Right cardiac atrium (tissue), 5 donors: ENCODE measurements at regions not wholly inside any gene's neighbourhood (a gene's known extent, or its start where the extent isn't known, plus 50 kb on each side); places are given as distances from the start of the nearest gene placed in this dataset.
A peak's percentile ranks its signal among the peaks of the same experiment; 100 is the strongest.
"Not testable (repeated sequence)": the region's sequence is repeated elsewhere in the genome, so short reads cannot be mapped to it uniquely, and the experiment has no call there.

Experiments
- ATAC-seq, 2 donors: fragments of 200-7000 bp; cut with Tn5 transposase; one replicate each; pipeline versions ENCODE4 v1.8.0 to v1.9.1; 2020; ENCODE audit warnings: moderate library complexity in 2 of 2, mild to moderate bottlenecking in 1 of 2
- DNase-seq, 3 donors: peaks; one replicate each; pipeline ENCODE4 v3.0.0-alpha.2; 2020
- H3K27ac ChIP-seq: one replicate; pipeline ENCODE4 v1.5.1; 2013; ENCODE audit warnings: mild to moderate bottlenecking, low read length, control low read depth, moderate library complexity
- H3K27me3 ChIP-seq: one replicate; pipeline ENCODE4 v1.6.1; 2013; ENCODE audit not compliant: control insufficient read depth, insufficient read depth
- H3K4me1 ChIP-seq: one replicate; pipeline ENCODE4 v1.6.1; 2013; ENCODE audit warnings: low read length; ENCODE audit not compliant: control insufficient read depth, insufficient read depth
- H3K4me3 ChIP-seq: one replicate; pipeline ENCODE4 v1.5.1; 2013; ENCODE audit warnings: low read length, control low read depth
- H3K9me3 ChIP-seq: one replicate; pipeline ENCODE4 v1.6.1; 2013; ENCODE audit warnings: low read length; ENCODE audit not compliant: control insufficient read depth
- WGBS: extraction: QIAGEN DNeasy Blood & Tissue Kit; methylation state at CpG from one replicate; pipeline ENCODE4 v1.1.7; 2013; 5-methylcytosine and 5-hydroxymethylcytosine counted together
- intact Hi-C, 4 donors: fragments of 100-400 bp; cut with DNase I; formaldehyde crosslinking; loops; one replicate each; pipeline versions ENCODE4 v1.11.0 to v1.14.0; 2022 to 2023
- donor health status: healthy with polysubstance abuse.
- donor health status: DM: no; HTN: yes; CAD: no.
- donor health status: DM: no; HTN: no; CAD: no.
- donor health status: DM: no; HTN: yes; CAD: no; lungs with severe emphysema.
- donor health status: DM: yes; HTN: yes; CAD: no.

DNA sequence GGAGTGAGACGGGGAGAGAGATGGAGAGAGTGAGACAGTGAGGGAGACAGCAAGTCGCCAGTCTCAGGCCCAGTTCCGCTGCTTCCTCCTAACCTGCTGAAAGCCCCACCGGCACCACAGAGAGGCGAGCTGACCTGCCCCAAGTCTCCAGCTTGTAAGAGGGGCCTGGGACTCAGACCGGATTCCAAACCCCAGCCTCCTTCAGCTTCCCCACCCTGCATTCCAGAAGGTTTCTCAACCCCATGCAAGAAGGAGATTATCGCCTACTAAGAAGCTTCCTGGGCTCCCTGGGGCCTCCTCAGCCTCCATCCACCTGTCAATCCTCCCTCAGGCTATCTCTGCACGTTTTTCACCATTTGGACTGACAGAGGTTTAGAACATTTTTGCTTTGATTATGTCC, 173.1 kb upstream of the RAB6C start:
- no peak overlapping the region for H3K27ac ChIP-seq
- peaks cover 2% of the 10 kb centered on the region for H3K27me3 ChIP-seq
- no peak overlapping the region for H3K4me3 ChIP-seq
- no peaks in the 10 kb centered on the region for H3K9me3 ChIP-seq
- WGBS: 65% methylated on average over 8 of the region's 8 CpGs
- no peaks in the 10 kb centered on the region for H3K4me1 ChIP-seq
- ATAC-seq (no peak), DNase-seq (no peak)
- intact Hi-C loops: no loop called here

DNA sequence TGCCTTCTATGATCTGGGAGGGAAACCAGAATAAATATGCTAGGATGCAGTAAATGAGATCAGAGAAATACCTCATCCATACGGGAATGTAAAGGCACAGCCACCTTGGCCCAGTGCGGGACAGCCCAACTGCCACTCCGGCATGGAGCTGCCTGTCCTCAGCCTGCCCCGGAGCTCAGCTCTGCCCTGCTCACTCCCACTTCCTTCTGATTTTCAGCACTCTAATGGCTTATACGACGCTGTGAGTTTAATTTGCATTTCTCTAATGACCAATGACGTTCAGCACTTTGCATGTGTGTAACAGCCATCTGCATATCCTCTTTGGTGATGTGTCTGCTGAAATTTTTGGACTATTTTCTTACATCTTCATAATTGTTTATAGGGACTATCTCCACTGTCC, 172.5 kb upstream of the RAB6C start:
- Histone ChIP-seq H3K27ac (no peak overlapping the region), H3K4me1 (no peaks in the 10 kb centered on the region), H3K4me3 (no peak overlapping the region), H3K27me3 (peaks cover 2% of the 10 kb centered on the region), H3K9me3 (no peaks in the 10 kb centered on the region)
- WGBS: 46% methylated on average over 7 of the region's 7 CpGs
- intact Hi-C loops: no loop called here
- ATAC-seq (no peak), DNase-seq (no peak)

DNA sequence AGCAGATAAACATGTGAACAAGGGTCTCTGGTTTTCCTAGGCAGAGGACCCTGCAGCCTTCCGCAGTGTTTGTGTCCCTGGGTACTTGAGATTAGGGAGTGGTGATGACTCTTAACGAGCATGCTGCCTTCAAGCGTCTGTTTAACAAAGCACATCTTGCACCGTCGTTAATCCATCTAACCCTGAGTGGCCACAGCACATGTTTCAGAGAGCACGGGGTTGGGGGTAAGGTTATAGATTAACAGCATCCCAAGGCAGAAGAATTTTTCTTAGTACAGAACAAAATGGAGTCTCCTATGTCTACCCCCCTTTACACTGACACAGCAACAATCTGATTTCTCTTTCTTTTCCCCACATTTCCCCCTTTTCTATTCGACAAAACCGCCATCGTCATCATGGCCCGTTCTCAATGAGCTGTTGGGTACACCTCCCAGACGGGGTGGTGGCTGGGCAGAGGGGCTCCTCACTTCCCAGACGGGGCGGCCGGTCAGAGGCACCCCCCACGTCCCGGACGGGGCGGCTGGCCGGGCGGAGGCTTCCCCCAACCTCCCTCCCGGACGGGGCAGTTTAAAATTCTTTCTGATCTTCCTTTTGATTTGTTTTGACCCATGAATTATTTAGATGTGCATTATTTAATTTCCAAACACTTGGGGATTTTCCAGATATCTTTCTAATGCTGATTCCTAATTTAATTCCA, 171.7 kb upstream of the RAB6C start:
- not testable (repeated sequence) for DNase-seq

DNA sequence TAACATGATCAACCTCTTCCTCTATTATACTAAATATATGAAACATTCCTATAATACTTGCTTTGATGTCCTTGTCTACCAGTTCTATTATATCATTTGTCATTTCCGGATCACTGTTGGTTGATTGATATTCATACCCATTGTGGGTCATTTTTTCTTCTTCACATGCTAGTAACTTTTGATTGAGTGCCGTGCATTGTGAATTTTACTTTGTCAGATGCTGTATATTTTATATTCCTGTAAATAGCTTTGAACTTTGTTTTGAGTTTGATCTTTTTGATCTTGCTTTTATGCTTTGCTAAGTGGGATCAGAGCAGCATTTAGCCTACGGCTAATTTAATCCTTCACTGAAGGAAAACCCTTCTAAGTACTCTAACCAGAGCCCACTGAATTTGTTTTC, 168.9 kb upstream of the RAB6C start:
- DNase-seq (no peak), ATAC-seq (no peak)
- intact Hi-C loops: no loop called here
- Histone ChIP-seq H3K4me1 (no peaks in the 10 kb centered on the region), H3K9me3 (peaks cover 3% of the 10 kb centered on the region), H3K4me3 (no peak overlapping the region), H3K27ac (no peak overlapping the region), H3K27me3 (peaks cover 2% of the 10 kb centered on the region)
- 88% methylated on average over 3 of the region's 3 CpGs for WGBS

More for the DNA sequence above, 171.7 kb upstream of the RAB6C start:
- 74% methylated on average over 21 of the region's 22 CpGs for WGBS
- ATAC-seq, H3K9me3 ChIP-seq, H3K4me1 ChIP-seq, H3K4me3 ChIP-seq, H3K27ac ChIP-seq, intact Hi-C loops, H3K27me3 ChIP-seq: not testable (repeated sequence)

DNA sequence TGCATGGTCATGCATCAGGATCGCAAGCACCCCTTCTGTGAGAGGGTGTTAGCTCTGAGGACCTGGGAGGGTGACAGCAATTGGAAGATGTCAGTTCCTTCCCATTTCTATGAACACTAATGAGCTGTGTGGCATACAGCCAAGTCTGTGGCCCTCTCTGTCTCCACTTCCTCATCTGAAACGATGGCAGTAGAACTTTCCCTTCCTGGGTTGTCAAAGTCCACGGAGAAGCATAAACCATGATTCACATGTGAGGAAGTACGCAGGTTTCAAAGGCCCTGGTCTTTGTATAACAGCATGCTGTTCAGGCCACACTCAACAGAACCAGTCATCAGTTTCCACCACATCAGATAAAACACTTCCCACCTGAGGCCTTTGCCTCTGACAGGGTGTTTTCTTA, 167.4 kb upstream of the RAB6C start:
- DNase-seq (peak in 2 of 3 donors; percentile 51 to 77), ATAC-seq (peak; percentile 36 to 62)
- no peak overlapping the region for H3K27ac ChIP-seq
- H3K9me3 ChIP-seq: peaks cover 3% of the 10 kb centered on the region
- H3K4me3 ChIP-seq: no peak overlapping the region
- intact Hi-C loops: no loop called here
- WGBS: 51% methylated on average over 4 of the region's 4 CpGs
- peaks cover 2% of the 10 kb centered on the region for H3K27me3 ChIP-seq
- H3K4me1 ChIP-seq: no peaks in the 10 kb centered on the region

DNA sequence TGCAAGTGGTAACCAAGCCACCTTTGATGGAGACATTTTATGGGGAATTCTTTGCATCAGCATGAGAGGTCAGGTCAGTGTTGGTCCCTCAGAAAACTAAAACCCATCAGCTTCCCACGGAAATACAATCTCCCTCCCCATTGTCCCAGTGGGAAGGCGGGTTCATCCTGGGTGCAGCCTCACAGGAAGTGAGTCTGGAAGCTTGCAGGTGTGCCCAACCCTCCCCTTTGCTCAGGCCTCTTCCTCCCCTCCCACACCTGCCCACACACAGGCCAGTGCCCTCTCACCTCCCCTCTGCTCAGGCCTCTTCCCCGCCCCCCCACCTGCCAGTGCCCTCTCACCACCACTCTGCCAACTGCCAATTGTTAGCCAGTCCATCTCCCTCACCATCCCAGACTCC, 166.8 kb upstream of the RAB6C start:
- Histone ChIP-seq H3K4me3 (no peak overlapping the region), H3K27me3 (peaks cover 2% of the 10 kb centered on the region), H3K9me3 (peaks cover 3% of the 10 kb centered on the region), H3K27ac (no peak overlapping the region), H3K4me1 (no peaks in the 10 kb centered on the region)
- ATAC-seq (no peak), DNase-seq (no peak)
- 85% methylated on average over 3 of the region's 3 CpGs for WGBS
- intact Hi-C loops: no loop called here

DNA sequence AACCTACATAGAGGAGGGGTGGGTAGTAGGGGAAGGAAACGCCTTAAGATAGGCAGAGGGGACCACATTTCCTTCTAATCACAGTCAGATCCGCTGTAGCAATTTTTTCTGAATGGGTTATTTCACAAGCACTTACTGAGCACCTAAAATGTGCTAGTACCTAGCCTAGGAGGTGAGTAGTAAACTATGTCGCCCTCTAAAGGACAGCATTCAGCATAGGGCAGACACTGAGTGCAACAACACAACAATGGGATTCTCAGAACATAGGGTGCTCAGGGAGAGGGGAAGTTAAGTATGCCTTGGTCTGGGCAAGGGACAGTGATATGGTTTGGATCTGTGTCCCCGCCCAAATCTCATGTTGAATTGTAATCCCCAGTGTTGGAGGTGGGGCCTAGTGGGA, 166.1 kb upstream of the RAB6C start:
- ATAC-seq (no peak), DNase-seq (no peak)
- Histone ChIP-seq H3K4me1 (no peaks in the 10 kb centered on the region), H3K27me3 (peaks cover 2% of the 10 kb centered on the region), H3K9me3 (peaks cover 3% of the 10 kb centered on the region), H3K4me3 (no peak overlapping the region), H3K27ac (no peak overlapping the region)
- 69% methylated on average over 4 of the region's 4 CpGs for WGBS
- intact Hi-C loops: no loop called here

DNA sequence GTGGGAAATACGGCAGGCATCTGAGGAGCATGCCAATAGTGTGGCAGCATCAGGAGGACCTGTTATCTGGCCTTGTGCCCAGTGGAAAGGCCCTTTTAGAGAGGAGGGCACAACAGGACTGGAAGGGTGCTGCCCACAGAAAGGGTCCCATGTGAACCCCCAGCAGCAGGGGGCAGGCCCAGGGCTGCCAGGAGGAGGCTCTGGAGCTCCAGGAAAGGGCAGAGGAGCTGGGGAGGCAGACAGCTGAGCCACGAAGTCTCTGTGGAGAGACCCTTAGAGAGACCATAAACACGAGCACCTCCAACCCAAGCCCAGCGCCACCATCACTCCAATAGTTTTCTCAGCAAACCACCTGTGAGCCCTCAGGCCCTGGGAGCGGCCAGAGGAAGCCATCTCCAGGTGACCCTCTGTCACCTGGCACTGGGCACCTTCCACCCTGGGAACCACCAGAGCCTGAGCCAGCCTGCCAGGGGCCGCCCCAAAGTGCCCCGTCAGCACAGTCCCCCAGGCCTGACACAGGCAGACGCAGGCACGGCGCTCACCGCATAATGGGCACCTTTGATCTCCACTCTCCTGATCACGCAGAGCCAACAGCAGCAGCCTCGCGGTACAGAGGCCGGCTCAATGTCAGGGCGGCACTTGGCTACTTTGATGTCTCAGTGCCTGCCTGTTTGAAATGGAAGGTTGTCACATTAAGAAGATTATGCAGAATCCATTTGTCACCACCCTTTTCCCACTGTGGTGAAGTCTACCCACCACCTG, 162.5 kb upstream of the RAB6C start:
- no peak overlapping the region for H3K4me3 ChIP-seq
- ATAC-seq (no peak), DNase-seq (no peak)
- intact Hi-C loops: no loop called here
- H3K4me1 ChIP-seq: no peaks in the 10 kb centered on the region
- no peaks in the 10 kb centered on the region for H3K27me3 ChIP-seq
- WGBS: 79% methylated on average over 16 of the region's 16 CpGs
- no peak overlapping the region for H3K27ac ChIP-seq
- peaks cover 3% of the 10 kb centered on the region for H3K9me3 ChIP-seq

DNA sequence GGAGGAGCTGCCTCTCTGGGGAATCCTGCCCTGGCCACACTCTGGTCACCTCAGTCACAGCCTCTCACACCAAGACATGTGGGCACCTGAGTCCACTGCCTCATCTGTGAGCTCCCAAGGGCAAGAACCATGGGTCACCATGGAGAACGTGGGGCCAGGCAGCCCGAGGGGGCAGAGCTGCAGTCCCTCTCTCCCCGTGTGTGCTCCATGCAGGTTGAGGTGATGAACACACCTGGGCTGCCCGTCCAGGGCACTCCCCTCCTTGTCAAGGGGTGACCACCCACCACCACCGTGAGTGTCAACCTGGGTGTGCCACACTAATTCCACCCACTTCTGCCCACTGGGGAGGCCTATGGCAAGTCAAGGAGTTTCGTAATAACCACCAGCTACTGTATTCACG, 159.6 kb upstream of the RAB6C start:
- H3K27ac ChIP-seq: no peak overlapping the region
- ATAC-seq: no peak
- no peak overlapping the region for H3K4me3 ChIP-seq
- 84% methylated on average over 7 of the region's 7 CpGs for WGBS
- no peaks in the 10 kb centered on the region for H3K4me1 ChIP-seq
- DNase-seq: no peak
- intact Hi-C loops: no loop called here
- H3K27me3 ChIP-seq: no peaks in the 10 kb centered on the region
- peaks cover 3% of the 10 kb centered on the region for H3K9me3 ChIP-seq

DNA sequence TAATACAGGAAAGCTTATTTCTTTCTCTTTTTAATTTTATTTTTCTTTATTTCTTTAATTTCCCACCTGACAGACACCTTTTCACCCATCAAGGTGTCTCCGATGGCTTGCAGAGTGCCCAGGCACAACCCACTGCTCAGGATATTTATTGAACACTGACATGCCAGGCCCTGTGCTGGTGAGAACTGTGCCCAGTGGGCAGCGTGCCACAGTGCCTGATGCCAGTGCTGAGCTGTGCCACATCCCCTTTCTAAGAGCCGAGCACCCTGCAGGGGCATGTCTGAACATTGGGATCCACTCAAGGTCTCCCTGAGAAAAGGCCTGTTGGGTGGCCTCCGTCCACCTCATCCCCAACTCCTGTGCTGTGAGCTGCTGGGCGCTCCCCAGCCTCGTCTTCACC, 158.6 kb upstream of the RAB6C start:
- intact Hi-C loops: no loop called here
- Histone ChIP-seq H3K27me3 (no peaks in the 10 kb centered on the region), H3K4me1 (no peaks in the 10 kb centered on the region), H3K27ac (no peak overlapping the region), H3K9me3 (no peaks in the 10 kb centered on the region), H3K4me3 (no peak overlapping the region)
- no peak for DNase-seq
- WGBS: 90% methylated on average over 6 of the region's 6 CpGs
- ATAC-seq: no peak

DNA sequence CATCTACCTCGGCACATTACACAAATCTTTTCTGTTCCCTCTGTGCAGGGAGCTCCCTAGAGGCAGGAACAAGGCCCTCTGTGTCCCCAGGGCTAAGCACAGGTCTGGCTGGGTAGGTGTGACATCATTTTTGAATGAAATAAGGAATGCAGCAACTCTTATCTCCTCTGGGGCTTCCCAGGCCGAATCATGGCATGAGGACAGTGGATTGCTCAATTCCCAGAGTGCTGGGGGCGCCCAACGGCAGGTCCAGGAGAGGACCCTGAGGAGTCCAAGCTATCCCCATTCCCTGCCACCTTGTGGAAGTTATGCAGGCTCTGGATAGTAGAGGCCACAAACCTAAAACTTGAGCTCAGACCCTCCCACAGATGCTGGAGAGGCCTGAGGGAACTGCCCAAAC, 158.0 kb upstream of the RAB6C start:
- DNase-seq (no peak), ATAC-seq (no peak)
- Histone ChIP-seq H3K4me3 (no peak overlapping the region), H3K4me1 (no peaks in the 10 kb centered on the region), H3K27me3 (no peaks in the 10 kb centered on the region), H3K9me3 (no peaks in the 10 kb centered on the region), H3K27ac (no peak overlapping the region)
- WGBS: 73% methylated on average over 4 of the region's 4 CpGs
- intact Hi-C loops: no loop called here
